Glomerular visceral epithelial cell (primary cell): ENCODE measurements at regions not wholly inside any gene's neighbourhood (a gene's known extent, or its start where the extent isn't known, plus 50 kb on each side); places are given as distances from the start of the nearest gene placed in this dataset.
A peak's percentile ranks its signal among the peaks of the same experiment; 100 is the strongest.
"Not testable (repeated sequence)": the region's sequence is repeated elsewhere in the genome, so short reads cannot be mapped to it uniquely, and the experiment has no call there.

Experiments used
- DNase-seq: peaks from one replicate; pipeline ENCODE4 v3.0.0-alpha.2; 2016; ENCODE audit errors: extremely low spot score

GRCh38 chr6:85285114-85285513 is 164.8 kb upstream of the NT5E start:
- no peak for DNase-seq

GRCh38 chr6:85283436-85283835 is 166.4 kb upstream of the NT5E start:
- DNase-seq: no peak

GRCh38 chr6:85278466-85279035 is 171.3 kb upstream of the NT5E start:
- DNase-seq: no peak

GRCh38 chr6:85276026-85276425 is 173.9 kb upstream of the NT5E start:
- not testable (repeated sequence) for DNase-seq

- no peak for DNase-seq
Measured at GRCh38 chr6:85275338-85275985, 174.4 kb upstream of the NT5E start.

- DNase-seq: no peak
Measured at GRCh38 chr6:85273870-85274269, 176.0 kb upstream of the NT5E start.

- no peak for DNase-seq
Measured at GRCh38 chr6:85273046-85273445, 176.8 kb upstream of the NT5E start.

- no peak for DNase-seq
Measured at GRCh38 chr6:85272592-85272991, 177.3 kb upstream of the NT5E start.

- DNase-seq: no peak
Measured at GRCh38 chr6:85262621-85263020, 187.3 kb upstream of the NT5E start.

- no peak for DNase-seq
Measured at GRCh38 chr6:85261271-85261670, 188.6 kb upstream of the NT5E start.

- no peak for DNase-seq
Measured at GRCh38 chr6:85255661-85256060, 194.2 kb upstream of the NT5E start.

GRCh38 chr6:85252552-85252951 is 197.3 kb upstream of the NT5E start:
- DNase-seq: no peak

GRCh38 chr6:85252085-85252484 is 197.8 kb upstream of the NT5E start:
- DNase-seq: no peak

GRCh38 chr6:85251300-85251699 is 198.6 kb upstream of the NT5E start:
- DNase-seq: no peak

- no peak for DNase-seq
Measured at GRCh38 chr6:85250586-85251220, 199.2 kb upstream of the NT5E start.

GRCh38 chr6:85245004-85245403 is 204.9 kb upstream of the NT5E start:
- no peak for DNase-seq

GRCh38 chr6:85241498-85242052 is 208.3 kb upstream of the NT5E start:
- no peak for DNase-seq

GRCh38 chr6:85240787-85241385 is 209.0 kb upstream of the NT5E start:
- peak; percentile 23 for DNase-seq

GRCh38 chr6:85237478-85237877 is 212.4 kb upstream of the NT5E start:
- no peak for DNase-seq

- DNase-seq: no peak
Measured at GRCh38 chr6:85236636-85237035, 213.2 kb upstream of the NT5E start.

GRCh38 chr6:85227345-85227744 is 222.5 kb upstream of the NT5E start:
- DNase-seq: not testable (repeated sequence)

GRCh38 chr6:85212794-85213193 is 237.1 kb upstream of the NT5E start:
- not testable (repeated sequence) for DNase-seq

GRCh38 chr6:85195243-85195642 is 254.6 kb upstream of the NT5E start:
- no peak for DNase-seq
